Peyer's patch (tissue), 4 donors: ENCODE measurements at regions not wholly inside any gene's neighbourhood (a gene's known extent, or its start where the extent isn't known, plus 50 kb on each side); places are given as distances from the start of the nearest gene placed in this dataset.
"Not testable (repeated sequence)": the region's sequence is repeated elsewhere in the genome, so short reads cannot be mapped to it uniquely, and the experiment has no call there.

Experiments used
- CTCF ChIP-seq, 6 experiments: fragments of 450-650 bp in 4 of 6; fragments of 200-600 bp in 2 of 6; sonication (generic) in 1 of 6; IDR thresholded peaks; one replicate each; pipeline ENCODE4 v1.5.1; 2017 to 2019; ENCODE audit warnings: antibody characterized with exemption in 6 of 6, mild to moderate bottlenecking in 3 of 6, moderate library complexity in 1 of 6
- POLR2A ChIP-seq, 2 donors: fragments of 450-650 bp; IDR thresholded peaks; one replicate each; pipeline ENCODE4 v1.5.1; 2017; ENCODE audit warnings: antibody characterized with exemption in 2 of 2, mild to moderate bottlenecking in 2 of 2, moderate library complexity in 2 of 2

- TF ChIP-seq CTCF, POLR2A (IDR thresholded peaks at IDR 0.05): not testable (repeated sequence)
Measured at GRCh38 chr6:148641836-148642235, 105.0 kb upstream of the UST start.
